HG03159 (cell line): ENCODE measurements at regions not wholly inside any gene's neighbourhood (a gene's known extent, or its start where the extent isn't known, plus 50 kb on each side); places are given as distances from the start of the nearest gene placed in this dataset.
A peak's percentile ranks its signal among the peaks of the same experiment; 100 is the strongest.
"Not testable (repeated sequence)": the region's sequence is repeated elsewhere in the genome, so short reads cannot be mapped to it uniquely, and the experiment has no call there.

ENCODE experiments used
- ATAC-seq: cut with Tn5 transposase; IDR thresholded peaks from one replicate; pipeline ENCODE4 v1.9.1; 2021; ENCODE audit warnings: mild to moderate bottlenecking, moderate library complexity; ENCODE audit not compliant: unreplicated experiment

GRCh38 chr15:38797506-38797905 is 232.9 kb upstream of the RASGRP1 start:
- not testable (repeated sequence) for ATAC-seq

GRCh38 chr15:38799202-38799601 is 234.6 kb upstream of the RASGRP1 start:
- ATAC-seq: not testable (repeated sequence)

DNA sequence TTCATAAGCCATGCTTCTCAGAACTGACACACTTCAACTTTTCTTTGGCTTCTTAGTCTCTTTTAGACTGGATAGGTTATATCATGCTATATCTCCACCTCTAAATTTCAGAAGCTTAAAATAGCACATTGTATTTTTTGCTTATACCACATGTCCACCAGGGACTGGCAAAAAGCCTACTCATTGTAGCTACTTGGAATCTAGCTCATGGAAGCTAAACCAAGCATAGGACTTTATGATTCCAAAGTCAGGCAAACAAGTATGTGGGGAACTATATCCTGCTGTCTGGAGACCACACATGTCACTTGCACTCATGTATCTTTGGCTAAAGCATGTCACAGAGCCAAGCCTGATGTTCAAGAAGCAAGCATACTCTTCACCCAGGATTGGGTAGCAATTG is 245.0 kb upstream of the RASGRP1 start:
- no peak for ATAC-seq

GRCh38 chr15:38810686-38811085 is 246.1 kb upstream of the RASGRP1 start:
- no peak for ATAC-seq

DNA sequence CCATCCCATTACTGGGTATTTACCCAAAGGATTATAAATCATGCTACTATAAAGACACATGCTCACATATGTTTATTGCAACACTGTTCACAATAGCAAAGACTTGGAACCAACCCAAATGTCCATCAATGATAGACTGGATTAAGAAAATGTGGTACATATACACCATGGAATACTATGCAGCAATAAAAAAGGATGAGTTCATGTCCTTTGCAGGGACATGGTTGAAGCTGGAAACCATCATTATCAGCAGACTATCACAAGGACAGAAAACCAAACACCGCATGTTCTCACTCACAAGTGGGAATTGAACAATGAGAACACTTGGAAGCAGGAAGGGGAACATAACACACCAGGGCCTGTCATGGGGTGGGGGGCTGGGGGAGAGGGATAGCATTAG is 249.6 kb upstream of the RASGRP1 start:
- not testable (repeated sequence) for ATAC-seq

- ATAC-seq: no peak
These were observed 250.3 kb upstream of the RASGRP1 start for GRCh38 chr15:38814891-38815290.

DNA sequence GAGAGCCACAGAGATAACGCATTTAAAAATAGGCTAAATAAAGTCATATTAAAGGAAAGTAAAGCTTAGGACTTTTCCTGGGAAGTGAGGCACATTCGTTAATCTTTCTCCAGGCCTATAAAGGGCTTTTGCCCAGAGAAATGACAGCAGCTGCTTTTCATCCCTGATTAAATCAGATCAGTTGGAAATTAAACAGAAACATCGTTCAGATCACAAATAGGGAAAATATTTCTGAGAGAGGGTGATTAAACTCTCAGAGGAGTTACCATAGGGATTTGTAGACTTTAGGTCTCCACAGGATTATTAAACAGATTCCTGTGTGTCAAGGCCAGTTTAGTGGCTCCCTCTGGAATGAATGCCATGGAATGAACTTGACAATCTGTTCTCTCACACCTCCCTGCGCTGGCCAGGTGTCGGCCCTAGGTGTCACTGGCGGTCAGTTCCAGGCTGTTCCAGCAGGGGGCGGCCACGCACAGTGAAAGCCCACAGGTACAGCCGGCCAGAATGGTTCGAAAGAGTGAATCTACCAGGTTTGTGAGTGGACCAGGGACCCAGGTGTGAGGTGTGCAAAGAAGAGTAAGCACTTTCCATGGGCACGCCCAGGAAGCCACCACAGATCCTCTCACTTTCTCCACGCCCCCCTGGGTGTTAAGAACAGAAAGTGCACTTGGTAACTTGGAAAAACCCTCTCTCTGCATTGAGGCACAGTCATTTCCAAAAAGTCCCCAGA is 253.0 kb upstream of the RASGRP1 start:
- ATAC-seq: peak; percentile 94

DNA sequence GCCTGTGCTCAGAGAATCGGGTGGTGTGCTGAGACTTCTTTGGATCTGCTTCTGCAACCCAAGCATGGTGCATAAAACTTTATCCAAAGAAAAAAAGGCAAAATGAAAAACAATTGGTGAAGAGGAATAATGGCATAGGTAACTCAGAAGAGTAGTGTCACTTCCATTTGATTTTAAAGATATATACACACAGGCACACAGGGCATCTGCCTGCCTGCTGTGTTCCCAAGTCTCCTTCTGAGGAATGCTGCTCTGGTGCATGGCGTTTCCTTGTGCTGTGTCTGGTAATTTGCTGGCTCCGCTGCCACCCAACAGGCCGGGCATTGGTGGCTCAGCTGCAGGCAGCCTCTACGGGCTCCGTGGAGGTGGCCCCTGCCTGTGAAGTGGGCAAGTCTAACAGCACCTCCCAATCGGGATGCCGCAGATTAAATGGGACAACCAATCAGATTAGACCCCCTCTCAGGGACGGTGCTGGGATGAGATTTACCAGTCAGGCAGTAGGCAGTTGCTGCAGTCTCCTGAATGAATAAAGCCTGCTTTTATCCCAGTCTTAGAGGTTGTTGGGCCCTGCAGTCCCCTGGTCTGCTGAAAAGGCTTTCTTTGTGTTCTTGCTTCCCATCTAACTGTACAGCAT is 253.7 kb upstream of the RASGRP1 start:
- ATAC-seq: no peak

GRCh38 chr15:38819387-38819950 is 254.9 kb upstream of the RASGRP1 start:
- ATAC-seq: no peak

DNA sequence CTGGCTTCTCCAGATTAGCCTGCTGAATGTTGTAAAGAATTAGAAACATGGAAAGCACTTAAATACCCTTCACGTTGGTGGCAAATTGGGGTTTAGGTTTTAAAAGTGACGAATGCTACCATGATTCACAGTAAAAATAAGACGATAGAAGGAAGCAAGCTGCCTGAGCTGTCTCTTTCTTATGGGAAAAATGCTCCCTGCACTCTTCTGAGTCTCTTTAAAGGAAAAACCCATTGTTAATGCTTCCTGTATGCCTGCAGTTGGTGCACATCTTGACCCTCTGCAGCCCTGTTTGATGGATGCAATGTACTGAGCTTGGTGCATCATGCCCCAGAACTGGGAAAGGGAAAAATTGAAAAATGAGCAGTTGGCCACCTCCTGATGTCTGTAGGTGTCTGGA is 258.6 kb upstream of the RASGRP1 start:
- no peak for ATAC-seq

GRCh38 chr15:38824719-38825118 is 260.1 kb upstream of the RASGRP1 start:
- ATAC-seq: no peak

- ATAC-seq: no peak
These were observed 262.3 kb upstream of the RASGRP1 start for GRCh38 chr15:38826880-38827279.

GRCh38 chr15:38828031-38828532 is 263.5 kb upstream of the RASGRP1 start:
- ATAC-seq: no peak

- ATAC-seq: no peak
These were observed 264.5 kb upstream of the RASGRP1 start for GRCh38 chr15:38829086-38829485.

GRCh38 chr15:38842226-38842625 is 277.6 kb upstream of the RASGRP1 start:
- no peak for ATAC-seq

- no peak for ATAC-seq
These were observed 278.5 kb upstream of the RASGRP1 start for GRCh38 chr15:38843051-38843501.

DNA sequence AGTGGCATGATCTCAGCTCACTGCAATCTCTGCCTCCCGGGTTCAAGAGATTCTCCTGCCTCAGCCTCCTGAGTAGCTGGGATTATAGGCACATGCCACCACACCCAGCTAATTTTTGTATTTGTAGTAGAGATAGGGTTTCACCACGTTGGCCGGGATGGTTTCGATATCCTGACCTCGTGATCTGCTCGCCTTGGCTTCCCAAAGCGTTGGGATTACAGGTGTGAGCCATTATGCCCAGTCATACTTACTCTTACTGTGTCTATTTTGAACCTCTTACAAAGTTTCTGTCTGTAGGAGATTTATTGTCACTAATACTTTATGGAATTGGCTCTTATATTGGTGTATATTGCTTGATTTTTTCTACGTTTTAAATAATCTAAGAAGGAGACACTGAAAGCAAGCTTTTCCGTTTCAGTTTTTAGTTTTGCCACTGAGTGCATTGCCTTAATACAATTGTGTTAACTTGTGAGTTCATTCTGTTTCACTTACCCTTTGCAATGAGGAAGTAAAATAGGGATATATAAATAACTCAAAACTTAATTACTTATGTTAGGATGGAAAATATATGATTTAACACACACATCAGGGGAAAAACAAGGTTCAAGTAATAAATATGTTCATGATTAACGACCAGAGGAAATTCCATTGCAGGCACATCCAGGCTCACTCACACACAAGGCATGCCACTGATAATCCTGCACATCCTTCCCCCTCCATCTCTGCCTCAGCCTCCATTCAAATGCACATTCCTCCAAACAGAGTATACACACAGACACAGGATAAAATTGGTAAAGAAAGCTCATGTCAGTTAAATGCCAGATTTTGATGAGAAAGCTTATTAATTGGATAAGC is 279.3 kb upstream of the RASGRP1 start:
- no peak for ATAC-seq

- no peak for ATAC-seq
These were observed 280.1 kb upstream of the RASGRP1 start for GRCh38 chr15:38844736-38845135.

DNA sequence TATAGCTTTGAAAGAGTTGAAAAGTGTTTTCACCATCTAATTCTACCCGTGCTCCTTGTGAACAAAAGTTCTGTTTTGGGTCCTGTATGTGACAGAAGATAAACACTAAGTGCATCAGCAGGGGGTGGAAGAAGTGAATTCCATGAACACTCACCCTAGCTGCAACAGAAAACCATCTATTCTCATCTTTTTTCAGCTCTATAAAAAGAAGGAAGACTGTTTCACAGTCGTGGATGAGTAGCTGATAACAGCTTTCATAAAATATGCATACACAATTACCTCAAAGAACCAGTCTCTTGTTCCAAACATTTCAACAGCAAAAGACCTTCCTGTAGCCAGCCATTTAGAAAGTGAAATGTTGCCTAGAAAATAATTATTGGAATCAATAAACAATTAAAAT is 281.7 kb upstream of the RASGRP1 start:
- no peak for ATAC-seq

- ATAC-seq: no peak
These were observed 283.1 kb upstream of the RASGRP1 start for GRCh38 chr15:38847666-38848065.

DNA sequence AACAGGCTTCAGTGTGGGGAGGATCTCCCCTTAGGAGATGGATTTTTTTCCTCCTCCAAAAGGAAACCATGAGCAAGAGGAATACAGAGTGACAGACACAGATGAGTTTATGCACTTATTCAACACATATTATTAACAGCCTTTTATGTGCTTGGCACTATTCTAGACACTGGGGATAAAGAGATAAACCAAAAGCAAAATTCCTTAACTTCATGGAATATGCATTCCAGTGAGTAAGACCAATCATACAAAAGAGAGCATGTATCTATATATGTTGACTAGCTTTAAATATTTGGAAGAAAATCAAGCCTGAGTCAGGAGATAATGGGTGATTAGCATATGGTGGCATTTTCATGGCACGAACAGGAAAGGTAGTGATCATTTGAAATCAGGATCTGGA is 284.4 kb upstream of the RASGRP1 start:
- ATAC-seq: no peak
